ENCODE measurements at regions not wholly inside any gene's neighbourhood (a gene's known extent, or its start where the extent isn't known, plus 50 kb on each side); places are given as distances from the start of the nearest gene placed in this dataset.

DNA sequence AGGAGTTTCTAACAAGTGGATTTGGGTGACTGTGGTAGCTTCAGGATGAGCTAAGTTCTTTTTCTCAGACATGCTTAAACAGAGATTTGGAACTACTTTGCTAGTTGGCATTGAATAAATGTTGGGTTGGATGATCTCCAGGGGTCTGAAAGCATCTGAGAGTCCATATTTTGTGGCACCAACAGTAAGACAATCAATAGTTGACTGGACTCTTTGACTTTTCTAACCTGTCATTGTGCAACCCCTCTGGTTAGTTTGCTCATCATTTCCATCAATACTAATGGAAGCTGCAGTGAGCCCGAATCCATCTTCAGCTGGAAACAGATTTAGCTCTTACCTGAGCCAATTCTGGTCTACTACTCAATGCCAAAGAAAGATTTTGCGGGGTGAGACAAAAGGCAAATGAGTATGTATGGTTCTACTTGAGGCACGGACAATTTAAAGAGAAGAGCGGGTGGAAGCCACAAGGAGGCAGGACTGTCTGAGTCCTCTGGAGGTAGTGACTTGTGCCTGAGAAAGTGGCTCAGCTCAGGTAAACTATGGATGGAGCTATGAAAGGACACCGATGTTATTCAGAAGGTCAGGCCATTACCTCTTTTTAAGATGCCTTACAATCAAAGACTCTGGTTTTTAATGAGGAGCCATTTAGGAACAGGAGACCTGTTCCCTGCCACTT, 118.7 kb downstream of the MID1IP1 start:
- Histone ChIP-seq H3K27me3 (replicated peaks; ENCODE audit: insufficient read depth) (no peaks in the 10 kb centered on the region), H3K4me2 (ENCODE audit: unreplicated experiment) (no peak overlapping the region), H3K36me3 (ENCODE audit: low read depth) (no peaks in the 10 kb centered on the region), H3K9me3 (ENCODE audit: low read depth) (no peaks in the 10 kb centered on the region), H2AFZ (no peak overlapping the region), H3K9ac (no peak overlapping the region), H3K4me3 (no peak overlapping the region), H3K9me2 (ENCODE audit: insufficient read depth) (no peaks in the 10 kb centered on the region), H3K27ac (no peak overlapping the region), H3F3A (ENCODE audit: insufficient read depth) (no peaks in the 10 kb centered on the region), H3K79me2 (ENCODE audit: insufficient read depth) (no peaks in the 10 kb centered on the region), H3K4me1 (ENCODE audit: insufficient read depth) (no peaks in the 10 kb centered on the region), H4K20me1 (ENCODE audit: insufficient read depth) (no peaks in the 10 kb centered on the region)
- DNase-seq = no peak
- in situ Hi-C loops (cut with MboI) = no loop called here
- WGBS, 2 experiments (ENCODE audit: low coverage in 1 of 2, low lambda C conversion rate in 2 of 2, missing lambda C conversion rate in 2 of 2) = 80 to 88% methylated on average over 5 of the region's 5 CpGs
- TF ChIP-seq EZH2 (IDR thresholded peaks at IDR 0.05; ENCODE audit: insufficient read depth, poor library complexity, severe bottlenecking) (no peak), EZH2phosphoT487 (IDR thresholded peaks at IDR 0.05; ENCODE audit: insufficient read depth, low read depth) (no peak)

DNA sequence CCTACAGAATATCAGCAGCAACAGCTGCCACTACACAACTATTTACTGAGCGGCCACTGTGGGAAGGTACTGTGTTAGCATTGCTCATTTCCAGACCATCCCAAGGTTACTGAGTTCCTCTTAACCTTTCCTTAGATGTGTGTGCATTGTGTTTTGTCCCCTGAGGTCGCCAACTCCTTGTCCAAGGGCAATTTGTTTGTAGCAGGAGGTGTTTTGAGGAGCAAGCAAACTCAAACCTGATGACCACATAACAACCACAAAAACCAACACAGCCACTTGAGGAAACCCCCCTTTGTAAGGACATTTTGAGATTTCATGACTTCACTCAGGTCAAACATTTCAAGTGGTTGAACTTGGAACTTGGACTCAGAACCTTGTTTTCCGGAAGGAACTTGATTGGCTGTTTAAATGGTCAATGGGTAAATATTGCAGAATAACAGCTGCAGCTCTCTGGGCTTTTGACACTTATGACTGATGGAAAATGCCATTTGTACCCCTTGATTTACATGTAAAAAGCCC, 122.3 kb downstream of the MID1IP1 start:
- DNase-seq = no peak
- H3F3A ChIP-seq (ENCODE audit: insufficient read depth) = no peaks in the 10 kb centered on the region
- no peak overlapping the region for H3K9ac ChIP-seq
- H4K20me1 ChIP-seq (ENCODE audit: insufficient read depth) = no peaks in the 10 kb centered on the region
- 91 to 95% methylated on average over 2 to 3 of the region's 3 CpGs for WGBS, 2 experiments (ENCODE audit: low coverage in 1 of 2, low lambda C conversion rate in 2 of 2, missing lambda C conversion rate in 2 of 2)
- H3K36me3 ChIP-seq (ENCODE audit: low read depth) = no peaks in the 10 kb centered on the region
- no peak overlapping the region for H3K27ac ChIP-seq
- H3K9me3 ChIP-seq (ENCODE audit: low read depth) = no peaks in the 10 kb centered on the region
- H3K4me2 ChIP-seq (ENCODE audit: unreplicated experiment) = no peak overlapping the region
- no peak overlapping the region for H2AFZ ChIP-seq
- no peaks in the 10 kb centered on the region for H3K79me2 ChIP-seq (ENCODE audit: insufficient read depth)
- in situ Hi-C loops (cut with MboI) = no loop called here
- H3K4me1 ChIP-seq (ENCODE audit: insufficient read depth) = no peaks in the 10 kb centered on the region
- H3K27me3 ChIP-seq (replicated peaks; ENCODE audit: insufficient read depth) = no peaks in the 10 kb centered on the region
- TF ChIP-seq EZH2 (IDR thresholded peaks at IDR 0.05; ENCODE audit: insufficient read depth, poor library complexity, severe bottlenecking) = no peak
- no peak for TF ChIP-seq EZH2phosphoT487 (IDR thresholded peaks at IDR 0.05; ENCODE audit: insufficient read depth, low read depth)
- H3K9me2 ChIP-seq (ENCODE audit: insufficient read depth) = no peaks in the 10 kb centered on the region
- no peak overlapping the region for H3K4me3 ChIP-seq

DNA sequence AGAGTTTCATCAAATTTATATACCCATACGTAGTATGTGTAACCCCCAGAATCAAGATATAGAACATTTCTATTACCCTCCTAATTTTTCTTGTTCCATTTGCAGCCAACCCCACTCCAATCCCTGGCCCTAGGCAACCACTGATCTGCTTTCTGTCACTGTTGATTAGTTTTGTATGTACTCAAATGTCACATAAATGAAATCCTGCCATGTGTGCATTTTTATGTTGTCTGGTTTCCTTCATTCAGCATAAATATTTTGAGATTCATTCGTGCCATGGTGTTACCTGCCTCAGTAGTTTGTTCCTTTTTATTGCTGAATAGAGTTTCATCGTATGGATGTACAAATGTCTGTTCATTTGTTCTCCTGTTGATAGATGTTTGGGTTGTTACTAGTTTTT, 126.3 kb downstream of the MID1IP1 start:
- H3K79me2 ChIP-seq (ENCODE audit: insufficient read depth) = no peaks in the 10 kb centered on the region
- peaks cover 9% of the 10 kb centered on the region; the same call in 1 of the 2 replicates for H3K4me1 ChIP-seq (ENCODE audit: insufficient read depth)
- no peaks in the 10 kb centered on the region for H3K27me3 ChIP-seq (replicated peaks; ENCODE audit: insufficient read depth)
- no peak overlapping the region for H3K4me2 ChIP-seq (ENCODE audit: unreplicated experiment)
- no peak overlapping the region for H3K9ac ChIP-seq
- H4K20me1 ChIP-seq (ENCODE audit: insufficient read depth) = no peaks in the 10 kb centered on the region
- H3K9me2 ChIP-seq (ENCODE audit: insufficient read depth) = no peaks in the 10 kb centered on the region
- no peak overlapping the region for H3K27ac ChIP-seq
- H3K4me3 ChIP-seq = no peak overlapping the region
- H2AFZ ChIP-seq = no peak overlapping the region
- H3F3A ChIP-seq (ENCODE audit: insufficient read depth) = peaks cover 8% of the 10 kb centered on the region; the same call in 1 of the 2 replicates
- H3K36me3 ChIP-seq (ENCODE audit: low read depth) = no peaks in the 10 kb centered on the region
- H3K9me3 ChIP-seq (ENCODE audit: low read depth) = no peaks in the 10 kb centered on the region
- TF ChIP-seq EZH2 (IDR thresholded peaks at IDR 0.05; ENCODE audit: insufficient read depth, poor library complexity, severe bottlenecking) (no peak), EZH2phosphoT487 (IDR thresholded peaks at IDR 0.05; ENCODE audit: insufficient read depth, low read depth) (no peak)
- in situ Hi-C loops (cut with MboI) = no loop called here
- DNase-seq = no peak
- WGBS, 2 experiments (ENCODE audit: low coverage in 1 of 2, low lambda C conversion rate in 2 of 2, missing lambda C conversion rate in 2 of 2) = 42 to 43% methylated on average over 3 of the region's 3 CpGs

DNA sequence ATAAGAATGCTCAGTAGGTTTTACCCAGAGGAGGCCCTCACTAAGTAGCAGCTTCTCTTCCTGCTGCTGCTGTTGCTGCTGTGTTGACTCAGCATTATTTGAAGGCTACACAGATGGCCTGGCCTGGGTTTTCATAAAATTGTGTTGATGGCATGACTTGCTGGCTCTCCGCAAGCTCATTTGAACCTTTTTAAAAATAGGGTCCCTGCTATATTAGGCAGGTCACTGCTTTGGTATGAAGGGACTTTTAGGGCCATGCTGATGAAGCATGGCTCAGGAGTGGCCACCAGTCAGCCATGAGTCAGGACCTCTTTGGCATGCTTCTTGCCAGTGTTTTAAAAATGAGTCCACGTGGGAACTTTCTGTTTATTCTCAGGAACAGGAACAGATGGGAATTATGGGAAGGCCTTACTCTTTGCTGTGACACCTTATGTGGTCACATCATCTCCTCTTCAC, 128.7 kb downstream of the MID1IP1 start:
- Histone ChIP-seq H3K9me3 (ENCODE audit: low read depth) (no peaks in the 10 kb centered on the region), H3K4me1 (ENCODE audit: insufficient read depth) (peaks cover 9% of the 10 kb centered on the region; the same call in 1 of the 2 replicates), H3K79me2 (ENCODE audit: insufficient read depth) (no peaks in the 10 kb centered on the region), H3K27me3 (replicated peaks; ENCODE audit: insufficient read depth) (no peaks in the 10 kb centered on the region), H3K9ac (peak overlapping the region; percentile 33; the same call in 1 of the 2 replicates), H4K20me1 (ENCODE audit: insufficient read depth) (no peaks in the 10 kb centered on the region), H3K4me2 (ENCODE audit: unreplicated experiment) (no peak overlapping the region), H3K9me2 (ENCODE audit: insufficient read depth) (no peaks in the 10 kb centered on the region), H3K4me3 (no peak overlapping the region), H3K36me3 (ENCODE audit: low read depth) (no peaks in the 10 kb centered on the region), H3F3A (ENCODE audit: insufficient read depth) (peaks cover 8% of the 10 kb centered on the region; the same call in 1 of the 2 replicates), H2AFZ (no peak overlapping the region), H3K27ac (peak overlapping the region; percentile 79)
- 0% methylated on average over 2 of the region's 2 CpGs for WGBS, 2 experiments (ENCODE audit: low coverage in 1 of 2, low lambda C conversion rate in 2 of 2, missing lambda C conversion rate in 2 of 2)
- TF ChIP-seq EZH2phosphoT487 (IDR thresholded peaks at IDR 0.05; ENCODE audit: insufficient read depth, low read depth) = no peak
- no peak for TF ChIP-seq EZH2 (IDR thresholded peaks at IDR 0.05; ENCODE audit: insufficient read depth, poor library complexity, severe bottlenecking)
- peak; percentile 85 for DNase-seq
- in situ Hi-C loops (cut with MboI) = no loop called here
